ENCODE measurements at regions not wholly inside any gene's neighbourhood (a gene's known extent, or its start where the extent isn't known, plus 50 kb on each side); places are given as distances from the start of the nearest gene placed in this dataset.
"Not testable (repeated sequence)": the region's sequence is repeated elsewhere in the genome, so short reads cannot be mapped to it uniquely, and the experiment has no call there.

DNA sequence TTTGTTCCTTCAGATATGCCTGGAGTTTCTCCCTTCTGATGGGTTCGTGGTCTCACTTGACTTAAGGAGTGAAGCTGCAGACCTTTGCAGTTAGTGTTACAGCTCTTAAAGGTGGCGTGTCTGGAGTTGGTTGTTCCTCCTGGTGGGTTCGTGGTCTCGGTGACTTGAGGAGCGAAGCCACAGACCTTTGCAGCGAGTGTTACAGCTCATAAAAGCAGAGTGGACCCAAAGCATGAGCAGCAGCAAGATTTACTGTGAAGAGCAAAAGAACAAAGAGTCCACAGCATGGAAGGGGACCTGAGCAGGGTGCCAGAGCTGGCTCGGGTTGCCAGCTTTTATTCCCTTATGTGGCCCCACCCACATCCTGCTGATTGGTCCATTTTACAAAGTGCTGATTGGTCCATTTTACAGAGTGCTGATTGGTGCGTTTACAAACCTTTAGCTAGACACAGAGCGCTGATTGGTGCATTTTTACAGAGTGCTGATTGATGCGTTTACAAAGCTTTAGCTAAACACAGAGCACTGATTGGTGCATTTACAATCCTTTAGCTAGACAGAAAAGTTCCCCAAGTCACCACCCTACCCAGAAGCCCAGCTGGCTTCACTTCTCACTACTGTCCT, 134.8 kb downstream of the RGPD3 start:
- TF ChIP-seq RAD21 (conservative IDR thresholded peaks at IDR 0.05); SMC3 (conservative IDR thresholded peaks at IDR 0.05; ENCODE audit: poor library complexity); EZH2 (IDR thresholded peaks at IDR 0.05; ENCODE audit: borderline replicate concordance, insufficient read depth, low read length, poor library complexity, severe bottlenecking); POLR2AphosphoS5 (IDR thresholded peaks at IDR 0.05); TAF1 (IDR thresholded peaks at IDR 0.05; ENCODE audit: low read depth); MXI1 (conservative IDR thresholded peaks at IDR 0.05; ENCODE audit: poor library complexity, severe bottlenecking): not testable (repeated sequence)
- TF ChIP-seq, protein P1, sequence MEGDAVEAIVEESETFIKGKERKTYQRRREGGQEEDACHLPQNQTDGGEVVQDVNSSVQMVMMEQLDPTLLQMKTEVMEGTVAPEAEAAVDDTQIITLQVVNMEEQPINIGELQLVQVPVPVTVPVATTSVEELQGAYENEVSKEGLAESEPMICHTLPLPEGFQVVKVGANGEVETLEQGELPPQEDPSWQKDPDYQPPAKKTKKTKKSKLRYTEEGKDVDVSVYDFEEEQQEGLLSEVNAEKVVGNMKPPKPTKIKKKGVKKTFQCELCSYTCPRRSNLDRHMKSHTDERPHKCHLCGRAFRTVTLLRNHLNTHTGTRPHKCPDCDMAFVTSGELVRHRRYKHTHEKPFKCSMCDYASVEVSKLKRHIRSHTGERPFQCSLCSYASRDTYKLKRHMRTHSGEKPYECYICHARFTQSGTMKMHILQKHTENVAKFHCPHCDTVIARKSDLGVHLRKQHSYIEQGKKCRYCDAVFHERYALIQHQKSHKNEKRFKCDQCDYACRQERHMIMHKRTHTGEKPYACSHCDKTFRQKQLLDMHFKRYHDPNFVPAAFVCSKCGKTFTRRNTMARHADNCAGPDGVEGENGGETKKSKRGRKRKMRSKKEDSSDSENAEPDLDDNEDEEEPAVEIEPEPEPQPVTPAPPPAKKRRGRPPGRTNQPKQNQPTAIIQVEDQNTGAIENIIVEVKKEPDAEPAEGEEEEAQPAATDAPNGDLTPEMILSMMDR (IDR thresholded peaks at IDR 0.05; ENCODE audit: poor library complexity, severe bottlenecking): not testable (repeated sequence)
- TF ChIP-seq, protein P2, sequence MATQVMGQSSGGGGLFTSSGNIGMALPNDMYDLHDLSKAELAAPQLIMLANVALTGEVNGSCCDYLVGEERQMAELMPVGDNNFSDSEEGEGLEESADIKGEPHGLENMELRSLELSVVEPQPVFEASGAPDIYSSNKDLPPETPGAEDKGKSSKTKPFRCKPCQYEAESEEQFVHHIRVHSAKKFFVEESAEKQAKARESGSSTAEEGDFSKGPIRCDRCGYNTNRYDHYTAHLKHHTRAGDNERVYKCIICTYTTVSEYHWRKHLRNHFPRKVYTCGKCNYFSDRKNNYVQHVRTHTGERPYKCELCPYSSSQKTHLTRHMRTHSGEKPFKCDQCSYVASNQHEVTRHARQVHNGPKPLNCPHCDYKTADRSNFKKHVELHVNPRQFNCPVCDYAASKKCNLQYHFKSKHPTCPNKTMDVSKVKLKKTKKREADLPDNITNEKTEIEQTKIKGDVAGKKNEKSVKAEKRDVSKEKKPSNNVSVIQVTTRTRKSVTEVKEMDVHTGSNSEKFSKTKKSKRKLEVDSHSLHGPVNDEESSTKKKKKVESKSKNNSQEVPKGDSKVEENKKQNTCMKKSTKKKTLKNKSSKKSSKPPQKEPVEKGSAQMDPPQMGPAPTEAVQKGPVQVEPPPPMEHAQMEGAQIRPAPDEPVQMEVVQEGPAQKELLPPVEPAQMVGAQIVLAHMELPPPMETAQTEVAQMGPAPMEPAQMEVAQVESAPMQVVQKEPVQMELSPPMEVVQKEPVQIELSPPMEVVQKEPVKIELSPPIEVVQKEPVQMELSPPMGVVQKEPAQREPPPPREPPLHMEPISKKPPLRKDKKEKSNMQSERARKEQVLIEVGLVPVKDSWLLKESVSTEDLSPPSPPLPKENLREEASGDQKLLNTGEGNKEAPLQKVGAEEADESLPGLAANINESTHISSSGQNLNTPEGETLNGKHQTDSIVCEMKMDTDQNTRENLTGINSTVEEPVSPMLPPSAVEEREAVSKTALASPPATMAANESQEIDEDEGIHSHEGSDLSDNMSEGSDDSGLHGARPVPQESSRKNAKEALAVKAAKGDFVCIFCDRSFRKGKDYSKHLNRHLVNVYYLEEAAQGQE (IDR thresholded peaks at IDR 0.05; ENCODE audit: borderline replicate concordance): not testable (repeated sequence)

Measured in neural cell (in vitro differentiated cells).